Activated T-helper 2 cell treated with anti-CD3 and anti-CD28 coated beads, Interferon-gamma antibody, Interleukin-2, Interleukin-4, amounts not matched to agents 10 μg/mL and 5 μg/mL and 100 μg/mL, durations not matched to agents 14 hours and 24 hours and 36 hours (primary cell): ENCODE measurements at regions not wholly inside any gene's neighbourhood (a gene's known extent, or its start where the extent isn't known, plus 50 kb on each side); places are given as distances from the start of the nearest gene placed in this dataset.

Experiments
- DNase-seq: peaks from one replicate; pipeline ENCODE4 v3.0.0; 2021; ENCODE audit warnings: low spot score
- H3K27ac Mint-ChIP-seq: one replicate; pipeline ENCODE4 v1.8.0; 2021; ENCODE audit warnings: mixed read lengths
- H3K27me3 Mint-ChIP-seq: one replicate; pipeline ENCODE4 v1.8.0; 2021; ENCODE audit warnings: low read depth, mixed read lengths
- H3K36me3 Mint-ChIP-seq: one replicate; pipeline ENCODE4 v1.8.0; 2021; ENCODE audit warnings: low read depth, mixed read lengths
- H3K4me1 Mint-ChIP-seq: one replicate; pipeline ENCODE4 v1.8.0; 2021; ENCODE audit warnings: low read depth, mixed read lengths
- H3K4me3 Mint-ChIP-seq: one replicate; pipeline ENCODE4 v1.8.0; 2021; ENCODE audit warnings: low read depth, mild to moderate bottlenecking, moderate library complexity, mixed read lengths
- H3K9me3 Mint-ChIP-seq: one replicate; pipeline ENCODE4 v1.8.0; 2021; ENCODE audit warnings: mixed read lengths
- intact Hi-C: fragments of 100-400 bp; cut with micrococcal nuclease; formaldehyde crosslinking; loops from one replicate; pipeline ENCODE4 v1.15.1; 2023

DNA sequence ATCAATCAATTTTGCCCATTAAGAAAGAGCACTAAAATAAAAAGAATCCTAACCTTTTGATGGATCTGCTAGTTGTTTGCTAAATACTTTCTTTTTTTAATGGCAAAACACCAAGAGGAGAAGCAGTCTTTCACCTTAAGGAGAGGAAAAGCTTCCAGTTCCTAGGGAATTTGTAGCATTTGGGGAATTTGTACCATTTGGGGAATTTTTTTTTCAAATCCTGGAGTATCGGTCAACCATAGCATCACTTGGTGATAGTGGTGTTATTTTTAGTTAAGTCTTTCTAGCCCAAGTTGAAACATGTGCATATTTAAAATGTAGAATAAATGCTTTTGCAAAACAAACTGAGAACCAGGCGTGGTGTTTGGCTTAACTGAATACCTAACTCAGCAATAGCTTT lies 117.5 kb upstream of the SEMA6D start:
- Mint-ChIP-seq H3K9me3 (no peaks in the 10 kb centered on the region), H3K4me1 (no peaks in the 10 kb centered on the region), H3K27ac (no peak overlapping the region), H3K36me3 (no peaks in the 10 kb centered on the region), H3K4me3 (no peak overlapping the region), H3K27me3 (no peaks in the 10 kb centered on the region)
- no peak for DNase-seq
- intact Hi-C loops, result no loop called here

DNA sequence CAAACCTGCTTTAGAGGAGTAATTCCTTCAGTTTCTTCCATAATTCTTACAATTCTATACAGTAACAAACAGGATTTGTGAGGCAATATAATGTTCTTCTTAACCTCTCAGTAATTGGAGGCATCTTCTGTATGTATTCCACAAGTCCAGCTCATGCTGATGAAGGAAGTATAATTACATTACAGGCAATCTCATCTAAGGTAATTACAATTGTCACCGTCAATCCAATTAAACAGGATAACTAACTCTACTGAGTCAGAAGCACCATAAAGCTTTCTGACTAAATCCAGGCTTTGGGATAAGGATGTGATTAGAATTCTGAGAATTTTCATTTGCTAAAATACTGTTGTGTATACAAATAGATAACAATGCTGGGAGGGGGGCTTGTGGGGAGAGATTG lies 115.2 kb upstream of the SEMA6D start:
- Mint-ChIP-seq H3K27ac (no peak overlapping the region), H3K4me1 (no peaks in the 10 kb centered on the region), H3K4me3 (no peak overlapping the region), H3K9me3 (no peaks in the 10 kb centered on the region), H3K36me3 (no peaks in the 10 kb centered on the region), H3K27me3 (no peaks in the 10 kb centered on the region)
- no peak for DNase-seq
- intact Hi-C loops, result no loop called here

DNA sequence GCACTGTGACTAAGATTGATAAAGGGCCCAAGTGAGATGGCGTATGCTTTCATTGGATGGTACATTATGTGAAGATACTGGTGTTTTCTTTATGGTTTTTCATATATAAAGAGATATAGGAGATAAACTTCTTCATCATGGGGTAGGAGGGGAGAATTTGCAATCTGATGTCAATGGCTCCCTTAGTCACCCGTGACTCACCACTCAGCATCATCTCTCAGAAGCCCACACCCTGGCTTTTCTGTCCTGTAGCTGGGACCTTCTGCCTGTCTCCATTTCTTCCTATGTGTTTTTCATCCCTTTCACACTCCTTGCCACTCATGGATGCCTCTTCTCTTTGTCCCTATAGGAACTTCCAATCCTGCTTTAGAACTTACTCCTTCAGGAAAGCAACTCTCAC lies 114.3 kb upstream of the SEMA6D start:
- no peaks in the 10 kb centered on the region for H3K9me3 Mint-ChIP-seq
- intact Hi-C loops, result no loop called here
- no peak overlapping the region for H3K27ac Mint-ChIP-seq
- peak overlapping the region; percentile 13 for H3K4me3 Mint-ChIP-seq
- no peaks in the 10 kb centered on the region for H3K4me1 Mint-ChIP-seq
- H3K36me3 Mint-ChIP-seq, result no peaks in the 10 kb centered on the region
- no peaks in the 10 kb centered on the region for H3K27me3 Mint-ChIP-seq
- no peak for DNase-seq

DNA sequence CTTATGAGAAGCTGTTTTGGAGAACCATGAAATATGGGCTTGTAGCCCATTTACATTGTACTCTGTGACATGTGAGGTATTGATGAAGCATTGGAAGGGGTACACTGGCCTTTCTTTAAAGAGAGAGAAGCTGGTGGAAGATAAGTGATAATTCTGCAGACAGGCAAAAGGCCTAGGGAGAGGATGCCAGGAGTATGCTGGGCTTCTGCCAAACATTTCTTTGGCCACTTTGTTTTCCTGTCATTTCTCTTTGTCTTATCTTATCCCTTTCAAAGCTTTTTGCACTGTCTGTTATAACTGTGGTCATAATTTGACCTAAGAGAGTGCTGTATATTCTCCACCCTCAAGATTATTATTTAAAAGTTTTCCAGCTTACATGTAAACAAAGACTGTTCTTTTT lies 109.6 kb upstream of the SEMA6D start:
- H3K4me3 Mint-ChIP-seq, result no peak overlapping the region
- intact Hi-C loops, result no loop called here
- H3K9me3 Mint-ChIP-seq, result no peaks in the 10 kb centered on the region
- H3K4me1 Mint-ChIP-seq, result no peaks in the 10 kb centered on the region
- H3K27ac Mint-ChIP-seq, result no peak overlapping the region
- DNase-seq, result no peak
- no peaks in the 10 kb centered on the region for H3K27me3 Mint-ChIP-seq
- no peaks in the 10 kb centered on the region for H3K36me3 Mint-ChIP-seq

DNA sequence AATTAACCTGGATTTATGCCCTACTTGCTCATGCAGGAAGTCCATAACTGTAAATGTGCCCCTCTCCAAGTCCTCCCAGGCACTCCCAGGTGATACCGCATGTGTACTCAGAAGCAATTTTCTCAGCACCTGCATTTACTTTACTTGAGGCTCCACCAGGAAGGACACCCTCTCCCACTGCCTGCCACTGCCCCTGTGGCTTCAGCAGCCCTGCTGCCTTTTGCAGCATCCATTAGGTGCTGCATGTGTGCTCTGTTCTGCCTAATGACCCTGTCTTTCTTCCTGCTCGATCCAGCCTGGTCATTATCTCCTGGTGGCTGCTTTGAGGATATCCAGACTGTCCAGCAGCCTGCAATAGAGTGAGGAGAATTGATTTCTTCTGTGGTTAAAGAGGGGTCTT lies 107.6 kb upstream of the SEMA6D start:
- DNase-seq, result no peak
- H3K27ac Mint-ChIP-seq, result no peak overlapping the region
- H3K27me3 Mint-ChIP-seq, result no peaks in the 10 kb centered on the region
- intact Hi-C loops, result no loop called here
- no peaks in the 10 kb centered on the region for H3K36me3 Mint-ChIP-seq
- H3K9me3 Mint-ChIP-seq, result no peaks in the 10 kb centered on the region
- no peaks in the 10 kb centered on the region for H3K4me1 Mint-ChIP-seq
- H3K4me3 Mint-ChIP-seq, result no peak overlapping the region

DNA sequence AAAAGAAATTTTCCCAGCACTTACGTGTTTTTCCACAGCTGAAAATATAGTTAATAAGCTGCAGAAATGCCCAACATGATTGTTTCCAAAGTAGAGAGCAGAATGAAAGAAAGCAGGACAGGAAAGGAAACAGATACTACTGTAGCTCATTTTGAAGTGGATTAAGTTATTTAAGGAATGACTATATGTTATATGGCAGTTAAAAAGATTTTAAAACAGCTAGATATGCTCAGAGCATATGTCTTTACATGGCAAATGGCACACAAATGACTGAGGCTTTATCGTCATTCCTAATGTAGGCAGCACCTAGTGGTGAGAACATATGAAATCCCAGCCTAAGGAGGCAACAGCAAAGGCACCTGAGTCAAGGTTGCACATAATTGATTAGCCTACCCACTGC lies 106.6 kb upstream of the SEMA6D start:
- H3K27ac Mint-ChIP-seq, result no peak overlapping the region

DNA sequence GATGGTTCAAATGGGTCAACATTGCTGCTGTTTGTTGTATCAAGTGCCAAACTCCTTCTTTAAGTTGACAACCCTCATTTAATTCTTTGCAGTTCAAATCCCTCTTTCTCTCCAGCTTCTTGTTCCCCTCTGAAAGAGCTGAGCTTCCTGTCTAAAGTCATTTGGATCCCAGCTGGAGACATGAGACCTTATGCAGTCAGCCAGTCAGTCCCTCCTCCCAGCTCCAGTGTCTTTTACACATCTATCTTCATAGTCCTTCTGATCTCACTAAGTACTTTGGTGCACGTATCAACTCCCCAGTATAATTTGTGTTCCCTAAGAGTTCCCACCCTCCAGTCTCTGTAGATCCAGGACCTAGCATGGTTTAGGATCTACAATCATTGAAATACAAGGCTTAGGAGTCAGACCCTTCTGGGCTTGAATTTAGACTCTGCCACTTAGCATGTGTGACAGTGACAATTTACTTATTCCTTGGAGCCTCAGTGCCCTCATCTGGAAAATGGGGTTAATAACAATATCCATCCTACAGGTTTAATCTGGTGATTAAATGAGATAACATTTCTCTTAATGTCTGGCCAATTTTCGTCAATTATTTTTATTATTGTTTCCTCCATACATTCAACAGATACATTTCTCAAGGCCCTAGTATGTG lies 102.8 kb upstream of the SEMA6D start:
- Mint-ChIP-seq H3K27me3 (no peaks in the 10 kb centered on the region), H3K36me3 (no peaks in the 10 kb centered on the region), H3K9me3 (no peaks in the 10 kb centered on the region), H3K4me1 (no peaks in the 10 kb centered on the region), H3K27ac (no peak overlapping the region), H3K4me3 (no peak overlapping the region)
- intact Hi-C loops, result no loop called here
- DNase-seq, result no peak

More for the DNA sequence above, 106.6 kb upstream of the SEMA6D start:
- intact Hi-C loops, result no loop called here
- Mint-ChIP-seq H3K4me1 (no peaks in the 10 kb centered on the region), H3K4me3 (no peak overlapping the region), H3K27me3 (no peaks in the 10 kb centered on the region), H3K9me3 (no peaks in the 10 kb centered on the region), H3K36me3 (no peaks in the 10 kb centered on the region)
- DNase-seq, result no peak

DNA sequence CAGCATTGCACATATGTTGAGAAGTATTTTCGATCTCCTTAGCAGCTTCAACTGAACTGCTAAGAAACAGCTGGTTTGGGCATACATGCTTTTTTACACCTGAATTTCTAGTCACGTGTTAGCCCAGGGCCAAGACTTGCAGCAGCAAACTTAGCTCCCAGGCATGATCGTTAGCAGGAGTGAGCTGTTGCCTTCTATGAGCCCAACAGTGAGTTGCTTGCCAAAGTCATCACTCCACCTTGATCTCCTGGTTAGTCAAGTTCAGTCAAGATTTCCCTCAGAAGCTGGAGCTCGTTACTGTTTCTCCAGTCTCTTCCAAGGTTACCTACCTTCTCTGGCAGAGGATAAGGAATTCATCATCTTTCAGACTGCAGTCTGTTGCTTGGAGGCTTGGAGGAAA lies 100.4 kb upstream of the SEMA6D start:
- intact Hi-C loops, result no loop called here
- Mint-ChIP-seq H3K4me3 (no peak overlapping the region), H3K27me3 (no peaks in the 10 kb centered on the region), H3K4me1 (no peaks in the 10 kb centered on the region), H3K9me3 (no peaks in the 10 kb centered on the region), H3K36me3 (no peaks in the 10 kb centered on the region), H3K27ac (no peak overlapping the region)
- no peak for DNase-seq

DNA sequence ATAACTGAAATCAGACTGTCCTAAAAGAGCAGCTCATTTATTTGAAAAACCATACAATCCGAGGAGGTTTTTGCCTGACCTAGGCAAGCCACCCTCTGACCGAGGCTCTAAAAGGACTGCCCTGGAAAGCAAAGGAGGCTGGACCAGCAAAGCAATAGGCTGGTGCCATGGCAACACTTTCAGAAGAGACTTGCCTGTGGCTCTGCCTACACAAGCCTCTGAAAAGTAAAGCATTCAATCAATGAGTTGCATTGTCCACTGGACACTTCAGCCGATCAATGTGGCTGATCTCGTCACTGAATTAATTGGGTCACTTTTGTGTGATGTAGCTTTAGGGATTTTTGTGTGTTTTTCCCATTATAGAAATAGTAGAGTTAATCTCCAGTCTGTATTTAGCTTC lies 99.1 kb upstream of the SEMA6D start:
- no peaks in the 10 kb centered on the region for H3K27me3 Mint-ChIP-seq
- H3K36me3 Mint-ChIP-seq, result no peaks in the 10 kb centered on the region
- H3K9me3 Mint-ChIP-seq, result no peaks in the 10 kb centered on the region
- no peaks in the 10 kb centered on the region for H3K4me1 Mint-ChIP-seq
- intact Hi-C loops, result no loop called here
- H3K27ac Mint-ChIP-seq, result no peak overlapping the region
- H3K4me3 Mint-ChIP-seq, result no peak overlapping the region
- DNase-seq, result no peak

DNA sequence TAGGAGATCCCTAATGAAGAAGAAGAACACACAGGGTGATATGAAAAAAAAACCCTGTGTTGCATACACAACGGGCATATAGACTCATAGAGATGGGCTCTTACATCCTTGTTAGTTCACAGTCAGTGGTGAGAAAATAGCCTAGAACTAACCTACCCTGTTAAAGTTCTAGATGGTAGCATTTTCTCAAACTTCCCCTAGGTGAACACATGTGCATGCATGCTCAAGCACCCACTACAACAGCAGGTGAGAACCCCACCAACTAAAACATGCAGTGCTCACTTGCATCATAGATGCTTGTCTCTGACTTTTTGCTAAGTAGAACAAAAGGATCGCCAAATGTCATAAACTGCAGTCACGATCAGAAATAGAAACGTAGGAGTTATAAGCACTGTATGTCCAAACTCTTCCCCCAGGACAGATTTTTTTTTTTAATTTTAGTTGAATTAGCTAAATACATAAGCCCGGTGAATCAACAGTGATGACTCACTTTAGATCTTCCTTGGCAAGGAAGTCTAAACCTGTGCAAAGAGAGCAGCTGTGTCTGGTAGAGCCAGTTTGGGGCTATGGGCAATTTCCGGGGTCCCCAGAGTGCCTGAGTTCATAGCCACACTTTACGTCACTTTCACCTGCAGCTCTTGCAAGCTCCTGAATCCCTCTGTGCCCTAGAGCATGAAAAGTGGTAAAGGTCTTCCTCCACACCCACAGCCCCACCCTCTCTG lies 96.2 kb upstream of the SEMA6D start:
- H3K4me3 Mint-ChIP-seq, result no peak overlapping the region
- H3K27me3 Mint-ChIP-seq, result no peaks in the 10 kb centered on the region
- intact Hi-C loops, result no loop called here
- DNase-seq, result no peak
- no peaks in the 10 kb centered on the region for H3K36me3 Mint-ChIP-seq
- no peaks in the 10 kb centered on the region for H3K9me3 Mint-ChIP-seq
- no peaks in the 10 kb centered on the region for H3K4me1 Mint-ChIP-seq
- no peak overlapping the region for H3K27ac Mint-ChIP-seq

DNA sequence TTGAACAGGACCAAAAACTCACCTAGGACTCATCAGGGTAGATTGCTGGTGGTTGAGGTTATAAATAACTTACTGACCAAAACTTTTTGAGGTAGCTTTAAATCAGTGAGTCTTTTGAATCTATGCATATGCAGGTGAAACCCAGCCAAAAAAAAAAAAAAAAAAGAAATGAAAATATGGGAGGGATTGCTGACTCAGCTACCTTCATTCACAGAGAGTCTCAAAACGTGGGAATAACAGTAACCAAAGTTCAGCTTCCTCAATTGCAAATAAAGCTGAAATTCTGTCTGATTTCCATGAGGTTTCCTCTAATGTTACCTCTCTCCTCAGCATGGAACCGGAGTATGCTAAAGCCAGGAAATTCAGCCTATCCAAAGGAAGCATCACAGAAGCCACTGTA lies 95.2 kb upstream of the SEMA6D start:
- no peaks in the 10 kb centered on the region for H3K36me3 Mint-ChIP-seq
- no peaks in the 10 kb centered on the region for H3K9me3 Mint-ChIP-seq
- no peak for DNase-seq
- no peak overlapping the region for H3K4me3 Mint-ChIP-seq
- no peaks in the 10 kb centered on the region for H3K27me3 Mint-ChIP-seq
- no peak overlapping the region for H3K27ac Mint-ChIP-seq
- intact Hi-C loops, result no loop called here
- H3K4me1 Mint-ChIP-seq, result no peaks in the 10 kb centered on the region

DNA sequence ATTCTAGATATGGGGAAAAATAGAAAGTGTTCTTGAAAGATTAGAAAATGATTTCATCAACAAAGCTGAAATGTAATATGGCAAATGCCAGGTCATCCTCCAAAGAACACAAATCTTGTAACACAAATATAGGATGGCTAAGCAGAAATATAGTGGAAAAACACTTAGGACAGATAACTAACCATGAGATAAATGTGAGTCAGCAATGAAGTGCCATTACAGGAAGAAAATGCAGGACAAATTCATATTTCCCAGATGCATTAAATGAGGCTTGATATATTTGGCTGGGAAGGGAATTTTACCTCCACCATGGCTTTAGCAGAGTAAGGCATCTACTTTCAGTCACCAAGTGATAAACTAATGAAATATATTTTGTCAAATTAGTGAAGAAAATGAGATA lies 92.8 kb upstream of the SEMA6D start:
- DNase-seq, result no peak
- Mint-ChIP-seq H3K36me3 (no peaks in the 10 kb centered on the region), H3K27ac (no peak overlapping the region), H3K4me3 (no peak overlapping the region), H3K4me1 (no peaks in the 10 kb centered on the region), H3K9me3 (no peaks in the 10 kb centered on the region), H3K27me3 (no peaks in the 10 kb centered on the region)
- intact Hi-C loops, result no loop called here

DNA sequence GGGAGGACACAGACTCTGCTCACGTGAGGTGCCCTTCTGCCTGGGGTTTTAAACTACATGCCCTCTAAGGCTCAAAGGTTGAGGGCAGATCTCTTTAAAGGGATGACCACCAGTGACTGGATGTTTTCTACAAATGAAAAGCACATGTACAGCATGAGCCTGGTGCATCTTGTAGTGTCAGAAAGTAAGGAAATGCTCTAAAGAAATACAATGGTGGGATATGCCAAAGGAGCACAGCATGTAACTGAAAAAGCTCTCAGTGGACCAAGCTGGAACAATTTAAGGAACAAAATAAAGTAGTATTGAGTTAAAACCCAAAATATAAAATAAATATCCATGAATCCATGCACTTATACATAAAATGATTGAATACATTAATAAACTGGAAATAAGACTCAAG lies 78.3 kb upstream of the SEMA6D start:
- intact Hi-C loops, result no loop called here
- no peak for DNase-seq
- no peaks in the 10 kb centered on the region for H3K4me1 Mint-ChIP-seq
- H3K36me3 Mint-ChIP-seq, result no peaks in the 10 kb centered on the region
- H3K27me3 Mint-ChIP-seq, result no peaks in the 10 kb centered on the region
- H3K27ac Mint-ChIP-seq, result no peak overlapping the region
- H3K4me3 Mint-ChIP-seq, result no peak overlapping the region
- H3K9me3 Mint-ChIP-seq, result no peaks in the 10 kb centered on the region

DNA sequence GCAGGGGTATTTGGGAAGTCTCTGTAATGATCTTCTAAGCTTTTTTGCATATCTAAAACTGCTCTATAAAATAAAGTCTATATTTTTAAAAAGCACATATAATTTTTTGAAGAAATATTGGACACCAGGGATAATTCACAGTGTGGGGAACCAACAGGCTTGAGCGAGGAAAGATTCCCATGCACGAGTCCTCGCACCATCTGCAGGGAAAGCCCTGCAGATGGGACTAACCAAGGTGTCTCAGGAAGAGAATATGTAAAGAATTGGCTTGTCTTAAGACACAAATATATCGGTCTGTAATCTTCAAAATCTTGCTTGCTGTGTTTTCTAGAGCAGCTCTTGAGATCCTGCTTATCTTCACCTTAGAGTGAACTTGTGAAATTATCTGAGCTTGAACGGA lies 77.2 kb upstream of the SEMA6D start:
- Mint-ChIP-seq H3K4me1 (no peaks in the 10 kb centered on the region), H3K27me3 (no peaks in the 10 kb centered on the region), H3K27ac (no peak overlapping the region), H3K9me3 (no peaks in the 10 kb centered on the region), H3K4me3 (no peak overlapping the region), H3K36me3 (no peaks in the 10 kb centered on the region)
- intact Hi-C loops, result no loop called here
- no peak for DNase-seq
